K562 (cell line): ENCODE measurements at regions not wholly inside any gene's neighbourhood (a gene's known extent, or its start where the extent isn't known, plus 50 kb on each side); places are given as distances from the start of the nearest gene placed in this dataset.

Experiments used
- HCFC1 ChIP-seq: IDR thresholded peaks from 2 replicates; pipeline ENCODE4 v1.6.1; 2012; ENCODE audit warnings: low read depth, low read length, improper control_type of control experiment
- HDAC2 ChIP-seq: fragments of 450-650 bp; IDR thresholded peaks from 2 replicates; pipeline ENCODE4 v1.6.1; 2016; ENCODE audit warnings: mild to moderate bottlenecking
- MTA1 ChIP-seq: fragments of 450-650 bp; IDR thresholded peaks from 2 replicates; pipeline ENCODE4 v1.6.1; 2017; ENCODE audit warnings: borderline replicate concordance
- NFRKB ChIP-seq: fragments of 450-650 bp; IDR thresholded peaks from 2 replicates; pipeline ENCODE4 v1.6.1; 2016; ENCODE audit warnings: low read depth
- RBM25 ChIP-seq: fragments of 200-400 bp; formaldehyde crosslinking; IDR thresholded peaks from 2 replicates; pipeline ENCODE4 v1.6.1; 2018; ENCODE audit warnings: low read length, low read depth, moderate library complexity; ENCODE audit not compliant: severe bottlenecking
- SMC3 ChIP-seq: conservative IDR thresholded peaks from 2 replicates; pipeline ENCODE4 v1.6.1; 2011; ENCODE audit warnings: low read depth, low read length, improper control_type of control experiment; ENCODE audit not compliant: insufficient read depth
- SRF ChIP-seq, 2 experiments: fragments of 250-450, 450-650 bp in 1 of 2; sonication (Bioruptor Pico) in 1 of 2; sonication (generic) in 1 of 2; formaldehyde crosslinking; IDR thresholded peaks; 2 replicates each; pipeline versions ENCODE4 v1.5.0 to v1.5.1; 2020 to 2022; ENCODE audit warnings: mild to moderate bottlenecking in 1 of 2, missing genetic modification reagents in 1 of 2
- TF ChIP-seq, protein P1 (sequence below), 3 experiments: IDR thresholded peaks in 2 of 3; conservative IDR thresholded peaks in 1 of 3; 2 replicates each; pipeline ENCODE4 v1.5.1; 2011 to 2012; ENCODE audit warnings: low read length in 3 of 3, mild to moderate bottlenecking in 3 of 3, control low read depth in 2 of 3, improper control_type of control experiment in 1 of 3, inconsistent platforms in 1 of 3, low read depth in 1 of 3, mixed read lengths in 1 of 3, moderate library complexity in 1 of 3; ENCODE audit not compliant: insufficient read depth in 2 of 3
- TF ChIP-seq, protein P2 (sequence below): fragments of 200-600 bp; sonication (generic); IDR thresholded peaks from one replicate; pipeline ENCODE4 v1.6.1; 2012; ENCODE audit warnings: mild to moderate bottlenecking, low read depth, low read length, inconsistent platforms

DNA sequence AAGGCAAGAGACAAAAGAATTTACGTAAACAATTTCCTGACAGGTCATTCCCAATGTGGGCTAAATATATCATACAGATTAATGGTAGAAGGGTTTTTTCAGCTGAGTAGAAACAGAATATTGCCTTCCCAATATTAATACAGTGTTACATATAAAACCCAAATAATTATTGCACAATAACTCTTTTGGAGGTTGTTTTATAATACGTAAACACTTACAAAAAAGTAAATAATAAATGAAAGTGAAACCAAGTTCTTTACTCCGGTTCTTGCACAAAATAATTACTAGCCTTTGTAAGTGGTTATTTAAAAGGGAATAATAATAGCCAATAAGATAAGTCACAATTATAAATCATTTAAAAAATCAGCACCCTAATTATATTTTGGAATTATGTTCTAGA is 118.6 kb upstream of the SSTR1 start:
- TF ChIP-seq SMC3: no peak
- no peak for TF ChIP-seq SRF (CRISPR knock-in tag; IDR thresholded peaks at IDR 0.05)
- no peak for TF ChIP-seq RBM25
- no peak for TF ChIP-seq HCFC1
- TF ChIP-seq, protein P1, sequence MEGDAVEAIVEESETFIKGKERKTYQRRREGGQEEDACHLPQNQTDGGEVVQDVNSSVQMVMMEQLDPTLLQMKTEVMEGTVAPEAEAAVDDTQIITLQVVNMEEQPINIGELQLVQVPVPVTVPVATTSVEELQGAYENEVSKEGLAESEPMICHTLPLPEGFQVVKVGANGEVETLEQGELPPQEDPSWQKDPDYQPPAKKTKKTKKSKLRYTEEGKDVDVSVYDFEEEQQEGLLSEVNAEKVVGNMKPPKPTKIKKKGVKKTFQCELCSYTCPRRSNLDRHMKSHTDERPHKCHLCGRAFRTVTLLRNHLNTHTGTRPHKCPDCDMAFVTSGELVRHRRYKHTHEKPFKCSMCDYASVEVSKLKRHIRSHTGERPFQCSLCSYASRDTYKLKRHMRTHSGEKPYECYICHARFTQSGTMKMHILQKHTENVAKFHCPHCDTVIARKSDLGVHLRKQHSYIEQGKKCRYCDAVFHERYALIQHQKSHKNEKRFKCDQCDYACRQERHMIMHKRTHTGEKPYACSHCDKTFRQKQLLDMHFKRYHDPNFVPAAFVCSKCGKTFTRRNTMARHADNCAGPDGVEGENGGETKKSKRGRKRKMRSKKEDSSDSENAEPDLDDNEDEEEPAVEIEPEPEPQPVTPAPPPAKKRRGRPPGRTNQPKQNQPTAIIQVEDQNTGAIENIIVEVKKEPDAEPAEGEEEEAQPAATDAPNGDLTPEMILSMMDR (IDR thresholded peaks at IDR 0.05 in 2 of 3, conservative IDR thresholded peaks at IDR 0.05 in 1 of 3; ENCODE audit: insufficient read depth in 2 of 3, low read depth in 1 of 3, low read length in 3 of 3): no peak
- TF ChIP-seq, protein P2, sequence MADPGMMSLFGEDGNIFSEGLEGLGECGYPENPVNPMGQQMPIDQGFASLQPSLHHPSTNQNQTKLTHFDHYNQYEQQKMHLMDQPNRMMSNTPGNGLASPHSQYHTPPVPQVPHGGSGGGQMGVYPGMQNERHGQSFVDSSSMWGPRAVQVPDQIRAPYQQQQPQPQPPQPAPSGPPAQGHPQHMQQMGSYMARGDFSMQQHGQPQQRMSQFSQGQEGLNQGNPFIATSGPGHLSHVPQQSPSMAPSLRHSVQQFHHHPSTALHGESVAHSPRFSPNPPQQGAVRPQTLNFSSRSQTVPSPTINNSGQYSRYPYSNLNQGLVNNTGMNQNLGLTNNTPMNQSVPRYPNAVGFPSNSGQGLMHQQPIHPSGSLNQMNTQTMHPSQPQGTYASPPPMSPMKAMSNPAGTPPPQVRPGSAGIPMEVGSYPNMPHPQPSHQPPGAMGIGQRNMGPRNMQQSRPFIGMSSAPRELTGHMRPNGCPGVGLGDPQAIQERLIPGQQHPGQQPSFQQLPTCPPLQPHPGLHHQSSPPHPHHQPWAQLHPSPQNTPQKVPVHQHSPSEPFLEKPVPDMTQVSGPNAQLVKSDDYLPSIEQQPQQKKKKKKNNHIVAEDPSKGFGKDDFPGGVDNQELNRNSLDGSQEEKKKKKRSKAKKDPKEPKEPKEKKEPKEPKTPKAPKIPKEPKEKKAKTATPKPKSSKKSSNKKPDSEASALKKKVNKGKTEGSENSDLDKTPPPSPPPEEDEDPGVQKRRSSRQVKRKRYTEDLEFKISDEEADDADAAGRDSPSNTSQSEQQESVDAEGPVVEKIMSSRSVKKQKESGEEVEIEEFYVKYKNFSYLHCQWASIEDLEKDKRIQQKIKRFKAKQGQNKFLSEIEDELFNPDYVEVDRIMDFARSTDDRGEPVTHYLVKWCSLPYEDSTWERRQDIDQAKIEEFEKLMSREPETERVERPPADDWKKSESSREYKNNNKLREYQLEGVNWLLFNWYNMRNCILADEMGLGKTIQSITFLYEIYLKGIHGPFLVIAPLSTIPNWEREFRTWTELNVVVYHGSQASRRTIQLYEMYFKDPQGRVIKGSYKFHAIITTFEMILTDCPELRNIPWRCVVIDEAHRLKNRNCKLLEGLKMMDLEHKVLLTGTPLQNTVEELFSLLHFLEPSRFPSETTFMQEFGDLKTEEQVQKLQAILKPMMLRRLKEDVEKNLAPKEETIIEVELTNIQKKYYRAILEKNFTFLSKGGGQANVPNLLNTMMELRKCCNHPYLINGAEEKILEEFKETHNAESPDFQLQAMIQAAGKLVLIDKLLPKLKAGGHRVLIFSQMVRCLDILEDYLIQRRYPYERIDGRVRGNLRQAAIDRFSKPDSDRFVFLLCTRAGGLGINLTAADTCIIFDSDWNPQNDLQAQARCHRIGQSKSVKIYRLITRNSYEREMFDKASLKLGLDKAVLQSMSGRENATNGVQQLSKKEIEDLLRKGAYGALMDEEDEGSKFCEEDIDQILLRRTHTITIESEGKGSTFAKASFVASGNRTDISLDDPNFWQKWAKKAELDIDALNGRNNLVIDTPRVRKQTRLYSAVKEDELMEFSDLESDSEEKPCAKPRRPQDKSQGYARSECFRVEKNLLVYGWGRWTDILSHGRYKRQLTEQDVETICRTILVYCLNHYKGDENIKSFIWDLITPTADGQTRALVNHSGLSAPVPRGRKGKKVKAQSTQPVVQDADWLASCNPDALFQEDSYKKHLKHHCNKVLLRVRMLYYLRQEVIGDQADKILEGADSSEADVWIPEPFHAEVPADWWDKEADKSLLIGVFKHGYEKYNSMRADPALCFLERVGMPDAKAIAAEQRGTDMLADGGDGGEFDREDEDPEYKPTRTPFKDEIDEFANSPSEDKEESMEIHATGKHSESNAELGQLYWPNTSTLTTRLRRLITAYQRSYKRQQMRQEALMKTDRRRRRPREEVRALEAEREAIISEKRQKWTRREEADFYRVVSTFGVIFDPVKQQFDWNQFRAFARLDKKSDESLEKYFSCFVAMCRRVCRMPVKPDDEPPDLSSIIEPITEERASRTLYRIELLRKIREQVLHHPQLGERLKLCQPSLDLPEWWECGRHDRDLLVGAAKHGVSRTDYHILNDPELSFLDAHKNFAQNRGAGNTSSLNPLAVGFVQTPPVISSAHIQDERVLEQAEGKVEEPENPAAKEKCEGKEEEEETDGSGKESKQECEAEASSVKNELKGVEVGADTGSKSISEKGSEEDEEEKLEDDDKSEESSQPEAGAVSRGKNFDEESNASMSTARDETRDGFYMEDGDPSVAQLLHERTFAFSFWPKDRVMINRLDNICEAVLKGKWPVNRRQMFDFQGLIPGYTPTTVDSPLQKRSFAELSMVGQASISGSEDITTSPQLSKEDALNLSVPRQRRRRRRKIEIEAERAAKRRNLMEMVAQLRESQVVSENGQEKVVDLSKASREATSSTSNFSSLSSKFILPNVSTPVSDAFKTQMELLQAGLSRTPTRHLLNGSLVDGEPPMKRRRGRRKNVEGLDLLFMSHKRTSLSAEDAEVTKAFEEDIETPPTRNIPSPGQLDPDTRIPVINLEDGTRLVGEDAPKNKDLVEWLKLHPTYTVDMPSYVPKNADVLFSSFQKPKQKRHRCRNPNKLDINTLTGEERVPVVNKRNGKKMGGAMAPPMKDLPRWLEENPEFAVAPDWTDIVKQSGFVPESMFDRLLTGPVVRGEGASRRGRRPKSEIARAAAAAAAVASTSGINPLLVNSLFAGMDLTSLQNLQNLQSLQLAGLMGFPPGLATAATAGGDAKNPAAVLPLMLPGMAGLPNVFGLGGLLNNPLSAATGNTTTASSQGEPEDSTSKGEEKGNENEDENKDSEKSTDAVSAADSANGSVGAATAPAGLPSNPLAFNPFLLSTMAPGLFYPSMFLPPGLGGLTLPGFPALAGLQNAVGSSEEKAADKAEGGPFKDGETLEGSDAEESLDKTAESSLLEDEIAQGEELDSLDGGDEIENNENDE: no peak
- TF ChIP-seq HDAC2: no peak
- TF ChIP-seq MTA1: no peak
- no peak for TF ChIP-seq NFRKB
